Lung microvascular endothelial cell (primary cell): ENCODE measurements at regions not wholly inside any gene's neighbourhood (a gene's known extent, or its start where the extent isn't known, plus 50 kb on each side); places are given as distances from the start of the nearest gene placed in this dataset.
A peak's percentile ranks its signal among the peaks of the same experiment; 100 is the strongest.

Source experiments
- DNase-seq, 2 donors: peaks; one replicate each; pipeline versions ENCODE4 v3.0.0 to v3.0.0-alpha.2; 2010; ENCODE audit warnings: low read depth in 2 of 2

- no peak for DNase-seq
Measured at GRCh38 chr12:78767264-78767981, 97.2 kb upstream of the SYT1 start.

GRCh38 chr12:78778339-78778738 is 86.2 kb upstream of the SYT1 start:
- peak in 1 of 2 donors; percentile 25 for DNase-seq

DNA sequence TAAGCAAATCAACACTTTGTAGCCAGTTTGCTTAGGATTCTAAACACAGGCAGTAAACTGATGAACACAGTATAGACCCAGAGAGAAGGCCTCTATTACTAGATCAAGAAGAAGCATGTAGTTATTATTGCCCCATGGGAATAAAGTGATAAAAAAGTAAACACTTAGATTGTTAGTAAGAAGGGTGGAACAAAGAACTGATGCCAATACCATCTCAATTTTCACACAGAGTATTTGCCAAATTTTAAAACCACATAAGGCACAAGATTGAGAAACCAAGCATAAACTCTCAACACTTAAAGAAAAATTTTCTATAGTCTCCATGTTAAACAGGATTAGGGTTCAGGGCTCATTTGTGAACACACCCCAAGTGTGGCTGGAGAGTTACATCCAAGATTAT is 77.0 kb upstream of the SYT1 start:
- no peak for DNase-seq

- DNase-seq: no peak
Measured at GRCh38 chr12:78790148-78790547, 74.4 kb upstream of the SYT1 start.

GRCh38 chr12:78792052-78792698 is 72.4 kb upstream of the SYT1 start:
- DNase-seq: no peak

GRCh38 chr12:78793491-78793890 is 71.1 kb upstream of the SYT1 start:
- DNase-seq: no peak

DNA sequence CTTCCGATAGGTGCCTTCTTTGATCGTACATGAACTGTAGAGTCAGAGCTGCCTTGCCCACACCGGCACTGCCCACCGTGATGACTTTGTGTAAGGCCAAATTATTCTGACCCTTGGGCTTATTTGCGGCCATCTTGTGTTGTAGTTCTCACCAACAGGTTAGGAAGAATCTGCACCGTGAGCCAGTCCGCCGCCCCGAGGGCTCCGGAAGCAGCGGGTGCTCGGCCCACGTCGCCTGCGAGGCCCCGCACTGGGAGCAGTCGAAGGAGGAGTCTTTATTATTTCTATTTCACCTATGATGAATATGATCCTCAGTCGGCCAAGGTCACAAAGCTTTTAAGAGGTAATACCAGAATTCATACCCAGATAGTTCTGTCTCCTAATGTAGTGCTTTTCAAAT is 70.6 kb upstream of the SYT1 start:
- no peak for DNase-seq

DNA sequence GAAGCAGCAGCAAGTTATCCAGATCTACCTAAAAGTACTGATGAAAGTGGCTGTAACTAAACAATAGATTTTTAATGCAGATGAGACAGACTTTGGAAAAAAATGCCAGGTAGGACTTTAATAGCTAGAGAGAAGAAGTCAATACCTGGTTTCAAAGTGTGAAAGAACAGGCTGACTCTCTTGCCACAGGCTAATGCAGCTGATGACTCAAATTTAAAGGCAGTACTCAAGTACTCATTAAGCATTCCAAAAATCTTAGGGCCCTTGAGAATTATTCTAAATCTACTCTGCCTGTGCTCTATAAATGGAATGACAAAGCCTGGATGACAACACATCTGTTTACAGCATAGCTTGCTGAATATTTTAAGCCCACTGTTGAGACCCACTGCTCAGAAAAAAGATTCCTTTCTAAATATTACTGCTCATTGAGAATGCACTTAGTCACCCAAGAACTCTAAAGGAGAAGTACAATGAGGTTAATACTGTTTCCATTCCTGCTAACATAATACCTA is 68.6 kb upstream of the SYT1 start:
- DNase-seq: no peak

DNA sequence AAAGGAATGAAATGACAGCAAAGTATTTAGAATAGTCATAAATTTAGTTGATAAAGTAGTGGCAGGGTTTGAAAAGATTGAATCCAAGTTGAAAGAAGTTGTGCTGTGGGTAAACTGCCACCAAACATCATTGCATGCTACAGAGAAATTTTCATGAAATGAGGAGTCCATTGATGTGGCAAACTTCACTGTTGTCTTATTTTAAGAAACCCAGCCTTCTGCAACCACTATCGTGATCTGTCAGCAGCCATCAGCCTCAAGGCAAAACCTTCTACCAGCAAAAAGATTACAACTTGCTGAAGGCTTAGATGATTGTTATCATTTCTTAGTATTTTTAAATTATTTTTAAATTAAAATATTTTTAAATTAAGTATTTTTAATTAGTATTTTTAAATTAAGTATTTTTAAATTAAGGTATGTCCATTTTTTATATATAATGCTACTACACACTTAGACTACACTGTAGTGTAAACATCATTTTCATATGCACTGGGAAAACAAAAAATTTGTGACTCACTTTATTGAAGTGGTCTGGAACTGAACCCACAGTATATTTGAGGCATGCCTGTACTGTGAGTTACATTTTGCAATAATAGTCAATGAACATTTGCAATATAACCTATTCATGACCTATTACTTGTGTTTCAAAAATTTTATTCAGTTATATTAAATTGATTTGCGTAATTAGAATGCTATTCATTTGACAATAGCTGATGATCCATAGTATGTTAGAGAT is 67.2 kb upstream of the SYT1 start:
- DNase-seq: no peak

GRCh38 chr12:78799649-78800048 is 64.9 kb upstream of the SYT1 start:
- no peak for DNase-seq

- peak in 1 of 2 donors; percentile 82 for DNase-seq
Measured at GRCh38 chr12:78802593-78802992, 62.0 kb upstream of the SYT1 start.

DNA sequence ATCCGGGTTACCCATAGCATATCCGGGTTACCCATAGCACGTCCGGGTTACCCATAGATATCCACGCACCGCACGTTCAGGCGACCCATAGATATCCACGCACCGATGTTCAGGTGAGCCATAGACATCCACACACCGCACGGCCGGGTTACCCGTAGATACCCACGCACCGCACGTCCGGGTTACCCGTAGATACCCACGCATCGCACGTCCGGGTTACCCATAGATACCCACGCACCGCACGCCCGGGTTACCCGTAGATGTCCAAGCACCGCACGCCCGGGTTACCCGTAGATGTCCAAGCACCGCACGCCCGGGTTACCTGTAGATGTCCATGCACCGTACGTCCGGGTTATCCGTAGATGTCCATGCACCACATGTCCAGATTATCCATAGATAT is 60.3 kb upstream of the SYT1 start:
- DNase-seq: no peak
